ENCODE measurements at regions not wholly inside any gene's neighbourhood (a gene's known extent, or its start where the extent isn't known, plus 50 kb on each side); places are given as distances from the start of the nearest gene placed in this dataset.
"Not testable (repeated sequence)": the region's sequence is repeated elsewhere in the genome, so short reads cannot be mapped to it uniquely, and the experiment has no call there.

- intact Hi-C loops (cut with DNase I) = no loop called here
- 65 to 80% methylated on average over 2 of the region's 2 CpGs for WGBS, 2 donors
- no peak for TF ChIP-seq CTCF (IDR thresholded peaks at IDR 0.05)
- H3K27me3 ChIP-seq = no peaks in the 10 kb centered on the region
- no peaks in the 10 kb centered on the region for H3K36me3 ChIP-seq
- no peak overlapping the region for H3K27ac ChIP-seq
- no peak for DNase-seq
- H3K9me3 ChIP-seq = peaks cover 0 to 6% (median 0%) of the 10 kb centered on the region in 11 donors
- H3K4me1 ChIP-seq = peaks cover 0 to 9% (median 0%) of the 10 kb centered on the region in 9 donors
- no peak for ATAC-seq
- H3K4me3 ChIP-seq = no peak overlapping the region
Measured at GRCh38 chr5:111960476-111961215, 203.7 kb upstream of the NREP start.

GRCh38 chr5:111958851-111959250 lies 201.9 kb upstream of the NREP start:
- ATAC-seq = no peak
- Histone ChIP-seq H3K4me3 (no peak overlapping the region), H3K27me3 (no peaks in the 10 kb centered on the region), H3K36me3 (no peaks in the 10 kb centered on the region), H3K27ac (no peak overlapping the region), H3K4me1 (peaks cover 0 to 17% (median 5%) of the 10 kb centered on the region in 9 donors), H3K9me3 (peaks cover 0 to 6% (median 0%) of the 10 kb centered on the region in 11 donors)
- intact Hi-C loops (cut with DNase I) = no loop called here
- no peak for DNase-seq
- no peak for TF ChIP-seq CTCF (IDR thresholded peaks at IDR 0.05)
- 82 to 83% methylated on average over 1 of the region's 1 CpG for WGBS, 2 donors

DNA sequence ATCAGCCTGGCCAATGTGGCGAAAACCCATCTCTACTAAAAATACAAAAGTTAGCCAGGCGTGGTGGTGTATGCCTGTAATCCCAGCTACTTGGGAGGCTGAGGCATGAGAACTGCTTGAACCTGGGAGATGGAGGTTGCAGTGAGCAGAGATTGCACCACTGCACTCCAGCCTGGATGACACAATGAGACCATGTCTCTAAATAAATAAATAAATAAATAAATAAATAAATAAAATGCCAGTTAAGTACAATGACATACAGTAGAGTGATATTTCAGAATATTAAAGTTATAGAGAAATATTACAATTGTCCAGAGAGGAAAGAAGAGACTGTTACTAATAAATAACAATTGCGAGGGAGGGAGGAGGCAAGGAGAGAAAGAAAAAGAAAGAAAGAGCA lies 199.8 kb upstream of the NREP start:
- H3K27me3 ChIP-seq; H3K4me3 ChIP-seq; DNase-seq; intact Hi-C loops (cut with DNase I); H3K36me3 ChIP-seq; H3K27ac ChIP-seq; ATAC-seq; H3K9me3 ChIP-seq: not testable (repeated sequence)
- H3K4me1 ChIP-seq = peaks cover 0 to 15% (median 2%) of the 10 kb centered on the region in 9 donors
- 96 to 98% methylated on average over 3 of the region's 3 CpGs for WGBS, 2 donors

DNA sequence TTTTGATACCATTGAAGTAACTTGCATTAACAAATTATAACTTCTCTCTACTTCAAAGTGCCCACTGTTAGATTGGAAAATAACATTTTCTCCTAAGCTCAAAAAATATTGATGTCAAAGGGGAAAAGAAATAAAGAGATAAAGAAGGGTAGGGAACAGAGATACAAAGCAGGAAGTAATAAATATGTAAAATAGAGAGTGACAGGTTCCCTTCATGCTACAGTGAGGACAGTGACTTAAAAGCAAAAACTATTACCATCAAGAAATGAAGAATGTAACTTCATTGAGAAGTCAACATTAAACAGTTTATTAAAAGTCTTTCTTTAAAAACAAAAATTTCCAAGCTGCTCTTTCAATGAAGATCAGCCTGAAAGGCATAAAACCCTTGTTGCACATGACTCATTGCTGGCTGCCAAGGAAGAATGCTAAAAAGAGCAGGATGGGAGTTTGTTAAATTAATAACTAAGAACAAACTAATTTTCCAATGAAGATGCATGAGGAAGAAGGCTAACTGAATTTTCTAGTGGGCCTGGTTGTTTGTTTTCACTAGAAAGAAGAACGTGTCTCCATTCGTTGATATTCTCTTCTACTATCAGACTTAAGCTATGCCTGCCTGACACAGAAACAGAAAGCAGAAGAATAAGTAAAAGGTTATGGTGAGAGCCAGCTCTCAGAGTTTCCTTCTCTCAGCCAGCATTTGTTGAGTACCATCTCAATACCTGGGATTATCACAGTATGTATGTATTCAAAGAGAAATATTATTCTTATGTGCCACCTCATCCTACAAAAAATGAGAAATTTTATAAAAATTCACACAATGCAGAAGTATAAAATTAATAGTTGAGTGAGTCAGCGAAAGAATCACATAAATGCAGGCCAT lies 197.8 kb upstream of the NREP start:
- DNase-seq = no peak
- 60 to 64% methylated on average over 3 of the region's 3 CpGs for WGBS, 2 donors
- TF ChIP-seq CTCF (IDR thresholded peaks at IDR 0.05) = no peak

More for the DNA sequence above, 197.8 kb upstream of the NREP start:
- peaks cover 0 to 13% (median 0%) of the 10 kb centered on the region in 9 donors for H3K4me1 ChIP-seq
- no peak overlapping the region for H3K4me3 ChIP-seq
- H3K9me3 ChIP-seq = no peaks in the 10 kb centered on the region
- H3K27me3 ChIP-seq = no peaks in the 10 kb centered on the region
- H3K36me3 ChIP-seq = no peaks in the 10 kb centered on the region
- no peak overlapping the region for H3K27ac ChIP-seq
- intact Hi-C loops (cut with DNase I) = no loop called here
- ATAC-seq = no peak

All from heart right ventricle (tissue), 16 donors.